Urinary bladder (tissue), 3 donors: ENCODE measurements at regions not wholly inside any gene's neighbourhood (a gene's known extent, or its start where the extent isn't known, plus 50 kb on each side); places are given as distances from the start of the nearest gene placed in this dataset.
"Not testable (repeated sequence)": the region's sequence is repeated elsewhere in the genome, so short reads cannot be mapped to it uniquely, and the experiment has no call there.

ENCODE experiments used
- DNase-seq: peaks from one replicate; pipeline ENCODE4 v3.0.0-alpha.2; 2015; ENCODE audit errors: extremely low spot score
- H3K27ac ChIP-seq: one replicate; pipeline ENCODE4 v1.5.1; 2013; ENCODE audit warnings: low read depth, mild to moderate bottlenecking, moderate library complexity
- H3K36me3 ChIP-seq: one replicate; pipeline ENCODE4 v1.6.1; 2013; ENCODE audit warnings: mild to moderate bottlenecking, moderate library complexity; ENCODE audit not compliant: insufficient read depth
- H3K4me1 ChIP-seq: one replicate; pipeline ENCODE4 v1.6.1; 2013; ENCODE audit warnings: mild to moderate bottlenecking, moderate library complexity; ENCODE audit not compliant: insufficient read depth
- H3K4me3 ChIP-seq: one replicate; pipeline ENCODE4 v1.5.1; 2013; ENCODE audit warnings: low read depth, low read length
- WGBS: extraction: QIAGEN DNeasy Blood & Tissue Kit; methylation state at CpG from one replicate; pipeline ENCODE4 v1.1.7; 2013; 5-methylcytosine and 5-hydroxymethylcytosine counted together
- donor health status: healthy with polysubstance abuse.
- donor health status: healthy.

DNA sequence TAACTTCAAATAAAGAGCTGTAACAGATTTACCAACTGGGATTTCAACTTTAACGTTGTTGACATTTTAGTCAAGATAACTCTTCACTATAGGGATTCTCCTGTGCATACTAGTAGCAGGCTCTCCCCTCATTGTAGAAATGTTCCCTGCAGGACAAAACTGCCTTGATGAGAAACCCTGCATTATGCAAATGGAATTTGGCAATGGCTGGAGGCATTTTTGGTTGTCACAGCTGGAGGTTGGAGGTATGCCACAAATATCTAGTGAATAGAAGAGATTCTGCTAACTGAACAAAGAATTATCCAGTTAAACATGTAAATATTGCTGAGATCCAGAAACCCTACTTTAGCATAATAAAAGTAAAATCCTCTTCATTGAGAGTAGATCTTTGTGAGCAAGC lies 928.8 kb upstream of the ALCAM start:
- H3K4me3 ChIP-seq = no peak overlapping the region
- DNase-seq = no peak
- no peaks in the 10 kb centered on the region for H3K36me3 ChIP-seq
- WGBS = 0% methylated on average over 1 of the region's 1 CpG
- no peak overlapping the region for H3K27ac ChIP-seq
- no peaks in the 10 kb centered on the region for H3K4me1 ChIP-seq

- no peak overlapping the region for H3K27ac ChIP-seq
- 51% methylated on average over 1 of the region's 1 CpG for WGBS
- no peaks in the 10 kb centered on the region for H3K4me1 ChIP-seq
- no peaks in the 10 kb centered on the region for H3K36me3 ChIP-seq
- DNase-seq = no peak
- H3K4me3 ChIP-seq = no peak overlapping the region
Observed at GRCh38 chr3:104438706-104439105, 928.0 kb upstream of the ALCAM start.

DNA sequence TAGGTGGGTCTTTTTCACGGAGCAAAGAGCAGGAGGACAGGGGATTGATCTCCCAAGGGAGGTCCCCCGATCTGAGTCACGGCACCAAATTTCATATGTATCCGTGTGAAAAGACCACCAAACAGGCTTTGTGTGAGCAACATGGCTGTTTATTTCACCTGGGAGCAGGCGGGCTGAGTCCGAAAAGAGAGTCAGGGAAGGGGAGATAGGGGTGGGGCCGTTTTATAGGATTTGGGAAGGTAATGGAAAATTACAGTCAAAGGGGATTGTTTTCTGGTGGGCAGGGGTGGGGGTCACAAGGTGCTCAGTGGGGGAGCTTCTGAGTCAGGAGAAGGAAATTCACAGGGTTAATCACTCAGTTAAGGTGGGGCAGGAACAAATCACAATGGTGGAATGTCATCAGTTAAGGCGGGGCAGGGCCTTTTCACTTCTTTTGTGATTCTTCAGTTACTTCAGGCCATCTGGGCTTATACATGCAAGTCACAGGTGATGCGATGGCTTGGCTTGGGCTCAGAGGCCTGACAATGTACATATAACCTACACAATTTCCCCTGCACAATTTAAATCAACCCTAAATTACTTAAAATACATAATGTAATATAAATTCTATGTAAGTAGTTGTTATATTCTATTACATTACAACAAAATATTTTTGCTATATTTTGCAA lies 921.3 kb upstream of the ALCAM start:
- DNase-seq, H3K36me3 ChIP-seq, H3K27ac ChIP-seq, H3K4me1 ChIP-seq, H3K4me3 ChIP-seq: not testable (repeated sequence)
- 83% methylated on average over 8 of the region's 9 CpGs for WGBS

DNA sequence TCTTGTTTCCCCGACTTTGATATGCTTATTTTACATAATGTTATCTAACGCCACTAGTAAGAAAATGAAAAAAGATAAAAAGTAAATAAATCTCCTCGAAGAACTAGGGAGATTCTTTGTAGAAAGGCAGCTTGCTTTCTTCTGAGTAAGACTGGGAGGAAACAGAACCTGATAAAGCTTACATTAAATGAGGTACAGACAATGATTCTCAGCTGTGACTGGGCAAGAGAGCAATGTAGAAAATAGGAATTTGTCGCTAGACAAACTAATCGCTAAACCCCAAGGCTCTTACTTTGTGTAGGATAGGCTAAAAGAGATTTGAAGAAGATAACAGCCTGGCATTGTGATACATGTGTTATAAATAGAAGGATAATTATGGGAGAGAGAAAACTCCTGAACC lies 919.0 kb upstream of the ALCAM start:
- Histone ChIP-seq H3K36me3 (no peaks in the 10 kb centered on the region), H3K4me1 (no peaks in the 10 kb centered on the region), H3K4me3 (no peak overlapping the region), H3K27ac (no peak overlapping the region)
- no peak for DNase-seq
- 28% methylated on average over 5 of the region's 5 CpGs for WGBS

DNA sequence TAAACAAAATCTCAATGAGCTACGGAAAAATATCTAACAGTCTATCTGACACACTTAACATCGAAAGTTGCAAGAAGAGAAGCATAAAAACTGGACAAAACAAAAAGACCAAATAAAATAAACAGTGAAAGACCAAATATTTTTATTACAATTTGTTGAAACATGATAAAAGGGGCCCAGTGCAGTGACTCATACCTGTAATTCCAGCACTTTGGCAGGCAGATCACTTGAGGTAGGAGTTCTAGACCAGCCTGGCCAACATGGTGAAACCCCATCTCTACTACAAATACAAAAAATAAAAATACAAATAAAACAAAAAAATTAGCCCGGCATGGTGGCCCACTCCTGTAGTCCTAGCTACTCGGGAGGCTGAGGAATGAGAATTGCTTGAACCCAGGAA lies 914.0 kb upstream of the ALCAM start:
- no peak overlapping the region for H3K4me3 ChIP-seq
- H3K4me1 ChIP-seq = no peaks in the 10 kb centered on the region
- 74% methylated on average over 4 of the region's 4 CpGs for WGBS
- H3K36me3 ChIP-seq = no peaks in the 10 kb centered on the region
- no peak for DNase-seq
- no peak overlapping the region for H3K27ac ChIP-seq

GRCh38 chr3:104458657-104459056 lies 908.1 kb upstream of the ALCAM start:
- H3K27ac ChIP-seq = no peak overlapping the region

GRCh38 chr3:104460477-104461406 lies 906.0 kb upstream of the ALCAM start:
- H3K4me1 ChIP-seq = no peaks in the 10 kb centered on the region
- no peaks in the 10 kb centered on the region for H3K36me3 ChIP-seq
- H3K27ac ChIP-seq = no peak overlapping the region
- 1% methylated on average over 1 of the region's 1 CpG for WGBS
- DNase-seq = no peak
- no peak overlapping the region for H3K4me3 ChIP-seq

More at GRCh38 chr3:104458657-104459056, 908.1 kb upstream of the ALCAM start:
- Histone ChIP-seq H3K4me3 (no peak overlapping the region), H3K4me1 (no peaks in the 10 kb centered on the region), H3K36me3 (no peaks in the 10 kb centered on the region)
- DNase-seq = no peak

GRCh38 chr3:104461431-104461830 lies 905.3 kb upstream of the ALCAM start:
- no peaks in the 10 kb centered on the region for H3K36me3 ChIP-seq
- WGBS = 80% methylated on average over 1 of the region's 1 CpG
- no peak overlapping the region for H3K27ac ChIP-seq
- no peaks in the 10 kb centered on the region for H3K4me1 ChIP-seq
- DNase-seq = no peak
- no peak overlapping the region for H3K4me3 ChIP-seq

DNA sequence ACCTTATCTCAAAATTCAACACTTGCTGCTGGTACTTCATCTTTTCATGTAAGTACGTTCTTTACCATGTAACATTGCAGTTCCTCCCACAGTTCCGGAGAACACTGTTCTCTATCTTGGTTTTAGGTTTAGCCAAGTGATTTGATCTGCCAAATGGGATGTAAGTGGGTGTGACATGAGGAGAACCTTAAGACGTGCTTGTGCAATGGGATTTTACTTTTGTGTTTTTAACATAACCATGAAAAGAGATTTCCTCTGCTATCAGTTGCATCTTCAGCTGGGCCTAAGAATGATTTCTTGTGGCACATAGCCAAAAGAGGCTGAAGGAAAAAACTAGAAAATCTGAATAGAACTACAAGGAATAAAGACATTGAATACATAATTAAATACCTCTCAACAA lies 894.5 kb upstream of the ALCAM start:
- WGBS = 50% methylated on average over 3 of the region's 3 CpGs
- H3K4me3 ChIP-seq = no peak overlapping the region
- no peak overlapping the region for H3K27ac ChIP-seq
- no peaks in the 10 kb centered on the region for H3K4me1 ChIP-seq
- no peaks in the 10 kb centered on the region for H3K36me3 ChIP-seq
- DNase-seq = no peak

DNA sequence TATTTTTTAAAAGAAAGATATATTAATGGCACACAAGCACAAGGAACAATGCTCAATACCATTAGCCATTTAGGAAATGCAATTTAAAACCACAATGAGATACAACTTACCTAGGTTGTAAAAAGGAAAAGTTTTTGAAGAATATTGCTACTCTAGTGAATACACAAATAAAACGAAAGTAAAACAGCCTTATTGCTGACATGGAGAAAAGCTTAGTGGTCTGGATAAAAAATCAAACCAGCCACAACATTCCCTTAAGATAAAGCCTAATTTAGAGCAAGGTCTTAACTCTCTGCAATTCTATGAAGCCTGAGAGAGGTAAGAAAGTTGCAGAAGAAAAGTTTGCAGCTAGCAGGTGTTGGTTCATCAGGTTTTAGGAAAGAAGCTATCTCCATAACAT lies 892.7 kb upstream of the ALCAM start:
- no peak overlapping the region for H3K4me3 ChIP-seq
- H3K27ac ChIP-seq = no peak overlapping the region
- H3K36me3 ChIP-seq = no peaks in the 10 kb centered on the region
- no peak for DNase-seq
- H3K4me1 ChIP-seq = no peaks in the 10 kb centered on the region
- 87% methylated on average over 1 of the region's 1 CpG for WGBS

DNA sequence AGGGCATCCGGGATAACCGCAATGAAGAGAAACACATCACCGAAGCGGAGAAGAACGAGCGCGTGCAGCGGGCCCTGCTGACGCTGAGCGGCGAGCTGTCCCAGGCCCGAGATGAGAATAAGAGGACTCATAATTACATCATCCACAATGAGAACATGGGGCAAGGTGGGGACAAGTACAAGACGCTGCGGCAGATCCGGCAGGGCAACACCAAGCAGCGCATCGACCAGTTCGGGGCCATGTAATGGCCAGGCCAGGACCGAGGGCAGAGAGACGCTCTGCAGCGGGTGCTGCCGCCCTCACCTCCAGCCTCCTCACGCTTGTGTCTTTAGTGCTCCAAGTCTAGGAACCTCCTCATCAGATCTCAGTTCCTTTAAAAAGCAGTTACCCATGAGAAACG lies 863.7 kb upstream of the ALCAM start:
- H3K4me1 ChIP-seq = no peaks in the 10 kb centered on the region
- no peaks in the 10 kb centered on the region for H3K36me3 ChIP-seq
- no peak overlapping the region for H3K27ac ChIP-seq
- no peak overlapping the region for H3K4me3 ChIP-seq
- 98% methylated on average over 24 of the region's 24 CpGs for WGBS
- DNase-seq = no peak

DNA sequence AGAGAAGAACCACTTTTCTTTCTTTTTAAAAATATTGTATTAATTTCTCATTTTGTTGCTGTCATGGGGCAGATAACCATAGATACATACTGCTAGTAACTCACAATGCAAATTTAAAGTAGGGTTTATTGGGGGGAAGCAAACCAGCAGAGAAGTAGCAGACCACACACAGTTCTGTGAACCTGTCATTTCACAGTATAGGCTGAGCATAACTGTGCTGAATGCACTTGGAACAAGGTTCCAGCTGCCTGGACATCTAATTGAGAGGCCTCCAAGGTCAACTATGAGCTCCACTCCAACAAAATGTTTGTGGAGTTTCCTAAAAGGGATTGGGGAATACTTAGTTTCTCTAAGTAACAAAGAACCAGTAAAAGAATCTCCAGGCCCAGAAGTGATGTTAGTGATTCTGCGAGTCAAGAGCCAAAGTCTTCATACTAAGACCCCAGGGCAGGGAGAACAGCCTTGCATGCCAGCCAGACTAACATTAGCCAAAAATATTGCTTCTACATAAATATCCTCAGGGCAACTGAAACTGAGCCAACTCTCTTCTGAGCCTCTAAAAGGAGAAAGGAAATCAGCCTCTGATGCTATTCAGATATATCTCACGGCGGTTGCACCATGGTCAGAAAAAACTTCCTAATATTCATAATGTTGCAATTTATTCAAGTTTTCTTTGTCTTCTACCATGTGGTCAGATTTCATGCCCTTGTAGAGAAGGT lies 856.4 kb upstream of the ALCAM start:
- DNase-seq = no peak
- WGBS = 74% methylated on average over 3 of the region's 3 CpGs
- Histone ChIP-seq H3K36me3 (no peaks in the 10 kb centered on the region), H3K4me1 (no peaks in the 10 kb centered on the region), H3K4me3 (no peak overlapping the region), H3K27ac (no peak overlapping the region)

- H3K27ac ChIP-seq = no peak overlapping the region
- no peaks in the 10 kb centered on the region for H3K36me3 ChIP-seq
- WGBS = 92% methylated on average over 1 of the region's 1 CpG
- DNase-seq = no peak
- H3K4me3 ChIP-seq = no peak overlapping the region
- no peaks in the 10 kb centered on the region for H3K4me1 ChIP-seq
Observed at GRCh38 chr3:104514371-104514770, 852.3 kb upstream of the ALCAM start.

DNA sequence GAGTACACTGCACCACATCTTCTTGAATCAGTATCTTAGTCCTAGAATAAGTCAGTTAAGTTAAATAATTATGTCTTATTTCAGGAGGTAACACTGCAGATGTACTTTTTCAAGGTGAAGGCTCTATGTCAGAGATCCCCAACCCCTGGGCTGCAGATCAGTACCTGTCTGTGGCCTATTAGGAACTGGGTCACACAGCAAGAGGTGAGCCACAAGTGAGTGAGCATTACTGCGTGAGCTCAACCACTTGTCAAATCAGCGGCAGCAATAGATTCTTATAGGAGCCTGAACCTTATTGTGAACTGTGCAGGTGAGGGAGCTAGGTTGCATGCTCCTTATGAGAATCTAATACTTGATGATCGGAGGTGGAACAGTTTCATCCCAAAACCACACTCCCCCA lies 851.9 kb upstream of the ALCAM start:
- no peak for DNase-seq
- H3K36me3 ChIP-seq = no peaks in the 10 kb centered on the region
- no peak overlapping the region for H3K27ac ChIP-seq
- WGBS = 93% methylated on average over 3 of the region's 3 CpGs
- no peak overlapping the region for H3K4me3 ChIP-seq
- no peaks in the 10 kb centered on the region for H3K4me1 ChIP-seq
